HEK293 (cell line): ENCODE measurements at regions not wholly inside any gene's neighbourhood (a gene's known extent, or its start where the extent isn't known, plus 50 kb on each side); places are given as distances from the start of the nearest gene placed in this dataset.

Source experiments
- CTCF ChIA-PET: fragments of 350-600 bp; formaldehyde crosslinking; extraction: SDS; loops from one replicate; lab custom pipeline; 2021; ENCODE audit warnings: antibody characterized with exemption; lab: Yijun Ruan, JAX
- POLR2A ChIA-PET: fragments of 300-600 bp; formaldehyde crosslinking; extraction: SDS; loops from one replicate; lab custom pipeline; 2020; ENCODE audit warnings: antibody characterized with exemption, inconsistent platforms; lab: Yijun Ruan, JAX
- H3K27ac ChIP-seq: fragments of 200-500 bp; sonication (Bioruptor generic); 2 replicates; pipeline ENCODE4 v1.5.1; 2014; ENCODE audit warnings: low read depth, low read length, control low read depth, inconsistent platforms; ENCODE audit errors: extremely low read depth
- H3K36me3 ChIP-seq, 2 experiments: fragments of 200-500 bp in 1 of 2; sonication (Bioruptor generic) in 1 of 2; 1 replicate in 1 of 2; 2 replicates in 1 of 2; pipeline ENCODE4 v1.5.1; 2014 to 2017; ENCODE audit warnings: inconsistent platforms in 2 of 2, low read length in 2 of 2; ENCODE audit not compliant: control insufficient read depth in 2 of 2, insufficient read depth in 1 of 2
- H3K4me1 ChIP-seq: fragments of 200-500 bp; sonication (Bioruptor generic); 2 replicates; pipeline ENCODE4 v1.5.1; 2014; ENCODE audit warnings: mild to moderate bottlenecking, low read length, inconsistent platforms; ENCODE audit not compliant: control insufficient read depth, insufficient read depth
- H3K4me3 ChIP-seq: 2 replicates; pipeline ENCODE4 v1.5.1; 2011; ENCODE audit warnings: low read depth, mild to moderate bottlenecking, control low read depth, low read length, moderate library complexity
- H3K9me3 ChIP-seq: fragments of 200-500 bp; sonication (Bioruptor generic); 2 replicates; pipeline ENCODE4 v1.5.1; 2014; ENCODE audit warnings: low read depth, low read length, inconsistent platforms; ENCODE audit not compliant: control insufficient read depth, insufficient read depth
- RBAK ChIP-seq: fragments of 450-650 bp; formaldehyde crosslinking; IDR thresholded peaks from 2 replicates; pipeline ENCODE4 v1.5.1; 2016; ENCODE audit warnings: missing biosample characterization, missing genetic modification characterization
- SCRT1 ChIP-seq: fragments of 450-650 bp; formaldehyde crosslinking; IDR thresholded peaks from 2 replicates; pipeline ENCODE4 v1.5.1; 2016; ENCODE audit warnings: missing biosample characterization, missing genetic modification characterization, borderline replicate concordance
- SP2 ChIP-seq: fragments of 450-650 bp; formaldehyde crosslinking; IDR thresholded peaks from 2 replicates; pipeline ENCODE4 v1.5.1; 2016; ENCODE audit warnings: missing biosample characterization, missing genetic modification characterization
- ZBTB7A ChIP-seq: fragments of 450-650 bp; formaldehyde crosslinking; IDR thresholded peaks from 2 replicates; pipeline ENCODE4 v1.5.1; 2016; ENCODE audit warnings: low read depth, missing biosample characterization, missing genetic modification characterization
- ZNF112 ChIP-seq: fragments of 450-650 bp; formaldehyde crosslinking; IDR thresholded peaks from 2 replicates; pipeline ENCODE4 v1.5.0; 2017; ENCODE audit warnings: missing biosample characterization, missing genetic modification characterization
- ZNF121 ChIP-seq: fragments of 450-650 bp; formaldehyde crosslinking; IDR thresholded peaks from 2 replicates; pipeline ENCODE4 v1.5.1; 2016; ENCODE audit warnings: missing biosample characterization, missing genetic modification characterization
- ZNF138 ChIP-seq: fragments of 450-650 bp; formaldehyde crosslinking; IDR thresholded peaks from 2 replicates; pipeline ENCODE4 v1.5.1; 2016; ENCODE audit warnings: missing biosample characterization, missing genetic modification characterization, borderline replicate concordance
- ZNF155 ChIP-seq: fragments of 450-650 bp; formaldehyde crosslinking; IDR thresholded peaks from 2 replicates; pipeline ENCODE4 v1.5.1; 2016; ENCODE audit warnings: missing biosample characterization, missing genetic modification characterization
- ZNF202 ChIP-seq: fragments of 450-650 bp; formaldehyde crosslinking; IDR thresholded peaks from 2 replicates; pipeline ENCODE4 v1.5.1; 2016; ENCODE audit warnings: missing biosample characterization, missing genetic modification characterization, borderline replicate concordance
- ZNF23 ChIP-seq: fragments of 450-650 bp; formaldehyde crosslinking; IDR thresholded peaks from 2 replicates; pipeline ENCODE4 v1.5.1; 2016; ENCODE audit warnings: missing biosample characterization, missing genetic modification characterization, borderline replicate concordance
- ZNF274 ChIP-seq, 2 experiments: fragments of 200-500 bp in 1 of 2; fragments of 450-650 bp in 1 of 2; sonication (Bioruptor generic) in 1 of 2; formaldehyde crosslinking in 1 of 2; IDR thresholded peaks; 2 replicates each; pipeline versions ENCODE4 v1.5.1 to v1.6.1; 2014 to 2016; ENCODE audit warnings: borderline replicate concordance in 1 of 2, inconsistent platforms in 1 of 2, low read length in 1 of 2, missing biosample characterization in 1 of 2, missing genetic modification characterization in 1 of 2
- ZNF416 ChIP-seq: fragments of 450-650 bp; formaldehyde crosslinking; IDR thresholded peaks from 2 replicates; pipeline ENCODE4 v1.5.1; 2016; ENCODE audit warnings: missing biosample characterization, missing genetic modification characterization
- ZNF596 ChIP-seq: fragments of 450-650 bp; IDR thresholded peaks from 2 replicates; pipeline ENCODE4 v1.5.0; 2018; ENCODE audit warnings: missing biosample characterization, mild to moderate bottlenecking, missing genetic modification characterization, moderate library complexity
- ZNF624 ChIP-seq: fragments of 450-650 bp; formaldehyde crosslinking; IDR thresholded peaks from 2 replicates; pipeline ENCODE4 v1.5.1; 2017; ENCODE audit warnings: missing biosample characterization, missing genetic modification characterization
- ZNF677 ChIP-seq: fragments of 450-650 bp; IDR thresholded peaks from 2 replicates; pipeline ENCODE4 v1.5.0; 2018; ENCODE audit warnings: missing biosample characterization, mild to moderate bottlenecking, missing genetic modification characterization, moderate library complexity
- ZNF785 ChIP-seq: fragments of 450-650 bp; formaldehyde crosslinking; IDR thresholded peaks from 2 replicates; pipeline ENCODE4 v1.5.1; 2016; ENCODE audit warnings: missing biosample characterization, missing genetic modification characterization
- TF ChIP-seq, protein P1 (sequence below): sonication (generic); formaldehyde crosslinking; IDR thresholded peaks from 2 replicates; pipeline ENCODE4 v1.8.1; 2022; ENCODE audit warnings: mild to moderate bottlenecking, moderate library complexity, missing genetic modification reagents
- TF ChIP-seq, protein P2 (sequence below): fragments of 450-650 bp; formaldehyde crosslinking; IDR thresholded peaks from 2 replicates; pipeline ENCODE4 v1.5.1; 2016; ENCODE audit warnings: missing biosample characterization, missing genetic modification characterization
- TF ChIP-seq, protein P3 (sequence below): fragments of 450-650 bp; formaldehyde crosslinking; IDR thresholded peaks from 2 replicates; pipeline ENCODE4 v1.5.1; 2016; ENCODE audit warnings: missing biosample characterization, missing genetic modification characterization
- TF ChIP-seq, protein P4 (sequence below): fragments of 450-650 bp; formaldehyde crosslinking; IDR thresholded peaks from 2 replicates; pipeline ENCODE4 v1.5.0; 2017; ENCODE audit warnings: missing biosample characterization, missing genetic modification characterization, borderline replicate concordance

DNA sequence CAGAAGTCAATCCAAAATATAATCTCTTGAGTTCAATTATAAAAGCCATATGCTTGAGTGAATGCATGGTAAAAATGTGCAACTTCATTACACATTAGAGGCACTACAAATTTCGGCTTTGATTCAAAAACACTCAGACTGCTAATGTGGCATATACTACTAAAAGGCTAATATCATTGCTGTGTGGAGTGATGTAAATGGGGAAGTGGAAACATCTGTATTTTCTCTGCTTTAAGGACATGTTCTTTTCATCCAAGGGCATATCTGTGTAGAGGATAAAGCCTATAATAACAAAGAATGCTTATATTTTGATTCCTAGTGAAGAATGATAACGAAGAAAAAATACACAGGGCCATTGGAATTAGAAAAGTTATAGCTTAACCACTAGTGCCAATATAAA is 643.9 kb upstream of the ZNF608 start:
- Histone ChIP-seq H3K36me3 (no peaks in the 10 kb centered on the region), H3K4me3 (no peak overlapping the region), H3K9me3 (no peaks in the 10 kb centered on the region), H3K4me1 (no peaks in the 10 kb centered on the region), H3K27ac (no peak overlapping the region)
- TF ChIP-seq, protein P1, sequence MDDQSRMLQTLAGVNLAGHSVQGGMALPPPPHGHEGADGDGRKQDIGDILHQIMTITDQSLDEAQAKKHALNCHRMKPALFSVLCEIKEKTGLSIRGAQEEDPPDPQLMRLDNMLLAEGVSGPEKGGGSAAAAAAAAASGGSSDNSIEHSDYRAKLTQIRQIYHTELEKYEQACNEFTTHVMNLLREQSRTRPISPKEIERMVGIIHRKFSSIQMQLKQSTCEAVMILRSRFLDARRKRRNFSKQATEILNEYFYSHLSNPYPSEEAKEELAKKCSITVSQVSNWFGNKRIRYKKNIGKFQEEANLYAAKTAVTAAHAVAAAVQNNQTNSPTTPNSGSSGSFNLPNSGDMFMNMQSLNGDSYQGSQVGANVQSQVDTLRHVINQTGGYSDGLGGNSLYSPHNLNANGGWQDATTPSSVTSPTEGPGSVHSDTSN (CRISPR knock-in tag), result no peak
- TF ChIP-seq ZNF624 (tag by site-specific recombination) (no peak), ZNF138 (tag by site-specific recombination) (no peak), SP2 (tag by site-specific recombination) (no peak), ZNF23 (no peak)
- TF ChIP-seq, protein P2, sequence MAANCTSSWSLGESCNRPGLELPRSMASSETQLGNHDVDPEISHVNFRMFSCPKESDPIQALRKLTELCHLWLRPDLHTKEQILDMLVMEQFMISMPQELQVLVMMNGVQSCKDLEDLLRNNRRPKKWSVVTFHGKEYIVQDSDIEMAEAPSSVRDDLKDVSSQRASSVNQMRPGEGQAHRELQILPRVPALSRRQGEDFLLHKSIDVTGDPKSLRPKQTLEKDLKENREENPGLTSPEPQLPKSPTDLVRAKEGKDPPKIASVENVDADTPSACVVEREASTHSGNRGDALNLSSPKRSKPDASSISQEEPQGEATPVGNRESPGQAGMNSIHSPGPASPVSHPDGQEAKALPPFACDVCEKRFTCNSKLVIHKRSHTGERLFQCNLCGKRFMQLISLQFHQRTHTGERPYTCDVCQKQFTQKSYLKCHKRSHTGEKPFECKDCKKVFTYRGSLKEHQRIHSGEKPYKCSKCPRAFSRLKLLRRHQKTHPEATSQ, result no peak
- TF ChIP-seq, protein P3, sequence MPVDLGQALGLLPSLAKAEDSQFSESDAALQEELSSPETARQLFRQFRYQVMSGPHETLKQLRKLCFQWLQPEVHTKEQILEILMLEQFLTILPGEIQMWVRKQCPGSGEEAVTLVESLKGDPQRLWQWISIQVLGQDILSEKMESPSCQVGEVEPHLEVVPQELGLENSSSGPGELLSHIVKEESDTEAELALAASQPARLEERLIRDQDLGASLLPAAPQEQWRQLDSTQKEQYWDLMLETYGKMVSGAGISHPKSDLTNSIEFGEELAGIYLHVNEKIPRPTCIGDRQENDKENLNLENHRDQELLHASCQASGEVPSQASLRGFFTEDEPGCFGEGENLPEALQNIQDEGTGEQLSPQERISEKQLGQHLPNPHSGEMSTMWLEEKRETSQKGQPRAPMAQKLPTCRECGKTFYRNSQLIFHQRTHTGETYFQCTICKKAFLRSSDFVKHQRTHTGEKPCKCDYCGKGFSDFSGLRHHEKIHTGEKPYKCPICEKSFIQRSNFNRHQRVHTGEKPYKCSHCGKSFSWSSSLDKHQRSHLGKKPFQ (tag by site-specific recombination), result no peak
- ChIA-PET CTCF (interaction anchor here (0.6 kb wide), 1 partner anchor 164 kb away, joined by 3 read pairs; no protein-coding TSS in a partner anchor), POLR2A (no interaction called here)

DNA sequence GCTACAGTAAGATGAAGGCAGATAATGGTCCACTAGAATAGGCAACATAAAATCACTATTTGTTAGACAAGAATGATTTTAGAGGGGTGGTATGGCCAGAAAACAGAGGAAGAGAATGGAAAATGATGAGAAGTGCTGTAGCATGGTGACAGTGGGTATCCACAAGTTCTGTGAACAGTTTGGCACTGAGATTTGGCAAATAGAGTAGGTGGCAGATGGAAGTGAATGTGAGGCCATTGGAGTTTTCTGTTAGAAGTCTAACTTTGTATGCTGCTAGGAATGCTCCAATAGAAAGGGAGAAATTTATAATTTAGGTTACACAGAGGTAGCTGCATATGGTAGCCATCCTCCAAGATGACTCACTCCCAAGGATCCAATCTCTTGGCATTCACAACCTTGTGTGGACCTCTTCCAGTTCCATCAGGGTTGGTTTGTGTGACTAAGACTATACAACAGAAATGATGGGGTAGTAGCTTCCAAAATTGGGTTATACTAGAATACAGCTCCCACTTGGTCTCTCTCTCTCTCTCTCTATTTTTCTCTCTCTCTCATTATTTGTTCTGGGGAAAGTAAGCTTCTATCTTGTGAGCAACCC is 646.9 kb upstream of the ZNF608 start:
- TF ChIP-seq, protein P4, sequence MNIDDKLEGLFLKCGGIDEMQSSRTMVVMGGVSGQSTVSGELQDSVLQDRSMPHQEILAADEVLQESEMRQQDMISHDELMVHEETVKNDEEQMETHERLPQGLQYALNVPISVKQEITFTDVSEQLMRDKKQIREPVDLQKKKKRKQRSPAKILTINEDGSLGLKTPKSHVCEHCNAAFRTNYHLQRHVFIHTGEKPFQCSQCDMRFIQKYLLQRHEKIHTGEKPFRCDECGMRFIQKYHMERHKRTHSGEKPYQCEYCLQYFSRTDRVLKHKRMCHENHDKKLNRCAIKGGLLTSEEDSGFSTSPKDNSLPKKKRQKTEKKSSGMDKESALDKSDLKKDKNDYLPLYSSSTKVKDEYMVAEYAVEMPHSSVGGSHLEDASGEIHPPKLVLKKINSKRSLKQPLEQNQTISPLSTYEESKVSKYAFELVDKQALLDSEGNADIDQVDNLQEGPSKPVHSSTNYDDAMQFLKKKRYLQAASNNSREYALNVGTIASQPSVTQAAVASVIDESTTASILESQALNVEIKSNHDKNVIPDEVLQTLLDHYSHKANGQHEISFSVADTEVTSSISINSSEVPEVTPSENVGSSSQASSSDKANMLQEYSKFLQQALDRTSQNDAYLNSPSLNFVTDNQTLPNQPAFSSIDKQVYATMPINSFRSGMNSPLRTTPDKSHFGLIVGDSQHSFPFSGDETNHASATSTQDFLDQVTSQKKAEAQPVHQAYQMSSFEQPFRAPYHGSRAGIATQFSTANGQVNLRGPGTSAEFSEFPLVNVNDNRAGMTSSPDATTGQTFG (tag by site-specific recombination), result no peak
- TF ChIP-seq SCRT1 (tag by site-specific recombination) (no peak), ZNF596 (tag by site-specific recombination) (peak; percentile 71), ZNF112 (no peak)
- TF ChIP-seq, all 188 proteins: peak for 1
- H3K27ac ChIP-seq, result no peak overlapping the region
- H3K36me3 ChIP-seq, result no peaks in the 10 kb centered on the region
- POLR2A ChIA-PET, result interaction anchor here (0.5 kb wide), 1 partner anchor 327 kb away, joined by 3 read pairs; no protein-coding TSS in a partner anchor
- H3K4me1 ChIP-seq, result no peaks in the 10 kb centered on the region
- CTCF ChIA-PET, result interaction anchor here (0.6 kb wide), 1 partner anchor 629 kb away, joined by 3 read pairs; no protein-coding TSS in a partner anchor
- no peaks in the 10 kb centered on the region for H3K9me3 ChIP-seq
- no peak overlapping the region for H3K4me3 ChIP-seq

DNA sequence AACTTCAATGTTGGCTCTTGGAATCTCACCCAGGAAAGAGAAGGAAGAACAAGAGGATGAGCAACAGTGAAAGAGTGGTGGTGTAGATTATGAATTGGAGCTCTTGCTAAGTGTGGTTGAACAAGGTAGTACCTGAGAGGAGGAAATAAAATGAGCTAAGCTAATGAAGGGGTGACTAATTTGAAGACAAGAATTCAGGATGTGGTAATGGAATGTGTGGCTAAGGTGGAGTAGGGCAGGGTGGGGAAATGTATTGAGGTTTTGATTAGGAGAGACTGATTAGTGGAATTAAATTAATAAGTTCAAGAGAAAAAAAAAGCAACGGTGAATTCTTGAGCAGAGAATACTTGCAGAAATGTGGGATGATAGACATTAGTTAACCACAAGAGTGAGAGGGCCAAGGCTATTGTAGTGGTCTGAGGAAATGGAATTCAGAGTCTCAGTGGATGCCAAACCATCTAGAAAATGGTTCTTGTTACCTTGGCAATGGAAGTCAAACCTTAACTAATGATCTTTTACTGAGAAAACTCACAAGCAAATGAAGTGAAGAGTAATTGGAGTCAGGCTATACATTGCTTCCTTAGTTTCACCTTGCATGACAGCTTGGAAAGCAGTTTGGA is 648.3 kb upstream of the ZNF608 start:
- Histone ChIP-seq H3K4me3 (no peak overlapping the region), H3K9me3 (no peaks in the 10 kb centered on the region), H3K27ac (no peak overlapping the region), H3K36me3 (no peaks in the 10 kb centered on the region), H3K4me1 (no peaks in the 10 kb centered on the region)
- POLR2A ChIA-PET, result interaction anchor here (0.7 kb wide), 1 partner anchor 221 kb away, joined by 6 read pairs; no protein-coding TSS in a partner anchor
- CTCF ChIA-PET, result no interaction called here
- TF ChIP-seq ZNF677 (no peak), ZNF202 (tag by site-specific recombination) (no peak), ZBTB7A (tag by site-specific recombination) (no peak), ZNF416 (tag by site-specific recombination) (no peak), ZNF785 (tag by site-specific recombination) (no peak), ZNF274 (IDR thresholded peaks at IDR 0.05; ENCODE audit: low read length) (no peak), ZNF274 (tag by site-specific recombination; IDR thresholded peaks at IDR 0.05; ENCODE audit: borderline replicate concordance) (no peak), RBAK (tag by site-specific recombination) (no peak), ZNF121 (tag by site-specific recombination) (no peak), ZNF155 (no peak)
- TF ChIP-seq, protein P4 (tag by site-specific recombination), result no peak
